Caki2 (cell line): ENCODE measurements at regions not wholly inside any gene's neighbourhood (a gene's known extent, or its start where the extent isn't known, plus 50 kb on each side); places are given as distances from the start of the nearest gene placed in this dataset.
A peak's percentile ranks its signal among the peaks of the same experiment; 100 is the strongest.

Experiments used
- DNase-seq: peaks from one replicate; pipeline ENCODE4 v3.0.0-alpha.2; 2015; ENCODE audit warnings: low read depth
- in situ Hi-C: cut with HindIII; loops from 2 replicates; pipeline ENCODE4 v1.10.0; 2016; ENCODE audit warnings: low sequenced_read_pairs, low pct_unique_long_range_greater_than_20kb, mixed read lengths

DNA sequence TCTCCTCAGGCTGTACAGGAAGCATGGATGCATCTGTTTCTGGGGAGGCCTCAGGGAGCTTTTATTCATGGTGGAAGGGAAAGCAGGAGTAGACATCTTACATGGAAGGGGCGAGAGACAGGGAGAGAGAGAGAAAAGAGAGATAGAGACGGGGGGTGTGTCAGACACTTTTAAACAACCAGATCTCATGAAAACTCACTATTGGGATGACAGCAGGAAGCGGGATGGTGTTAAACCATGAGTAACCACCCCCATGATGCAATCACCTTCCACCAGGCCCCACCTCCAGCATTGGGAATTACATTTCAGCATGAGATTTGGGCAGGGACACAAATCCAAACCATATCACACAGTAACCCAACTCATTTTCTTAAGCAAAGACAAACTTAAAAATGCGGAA lies 110.0 kb upstream of the EEA1 start:
- in situ Hi-C loops = no loop called here
- no peak for DNase-seq

DNA sequence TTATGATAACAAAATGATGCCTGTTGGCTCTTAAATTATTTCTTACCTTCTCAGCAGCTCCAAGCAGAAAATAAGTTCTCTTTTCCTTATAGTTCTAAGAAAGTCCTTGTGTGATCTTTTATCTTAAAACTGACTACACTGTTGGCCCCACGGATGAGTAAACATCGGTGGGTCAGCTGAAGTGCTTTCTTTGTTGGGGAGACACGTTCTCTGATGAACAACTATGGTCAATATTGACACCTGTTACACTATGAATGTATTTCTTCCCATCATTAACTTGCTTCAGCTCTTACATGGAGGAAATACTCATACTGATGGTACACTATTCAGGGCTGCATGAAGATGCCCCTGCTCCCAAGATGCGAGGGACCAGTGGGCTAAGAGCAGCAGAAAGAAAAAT lies 110.8 kb upstream of the EEA1 start:
- no peak for DNase-seq
- in situ Hi-C loops = no loop called here

DNA sequence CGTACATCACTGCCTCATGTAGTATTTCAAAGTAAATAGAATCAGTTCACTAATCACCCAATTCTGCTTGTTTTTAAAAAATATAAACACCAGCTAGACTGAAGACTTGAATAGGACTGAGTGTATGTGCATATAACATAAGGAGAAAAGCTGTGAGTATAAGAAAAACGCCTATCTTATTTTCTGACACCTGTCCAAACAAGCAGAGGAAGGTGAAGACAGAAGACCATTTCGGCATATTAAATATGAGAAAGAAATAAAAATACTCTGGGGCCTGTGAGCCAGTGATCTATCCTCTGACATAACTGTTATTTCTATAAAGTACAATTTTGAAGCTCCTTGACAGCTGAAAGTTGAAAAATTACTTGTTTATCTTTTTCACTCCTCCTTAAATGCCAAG lies 111.3 kb upstream of the EEA1 start:
- no peak for DNase-seq
- in situ Hi-C loops = no loop called here

DNA sequence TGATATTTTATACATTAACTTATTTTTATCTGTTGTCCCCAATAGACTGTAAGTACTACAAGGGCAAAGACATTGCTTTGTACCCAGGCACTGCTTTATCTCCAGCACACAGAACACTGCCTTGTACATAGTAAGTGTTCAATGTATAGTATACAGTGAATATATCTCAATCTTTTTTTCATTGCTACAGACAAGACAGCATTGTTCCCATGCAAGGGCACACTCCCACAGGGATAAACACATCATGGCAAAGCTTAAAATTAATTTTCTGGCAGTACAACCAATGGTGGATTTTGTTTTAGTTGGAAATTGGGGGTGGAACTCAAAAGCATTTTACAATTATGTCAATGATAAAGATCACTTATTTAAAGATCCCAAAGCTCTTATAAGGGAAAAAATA lies 112.3 kb upstream of the EEA1 start:
- in situ Hi-C loops = no loop called here
- DNase-seq = no peak

DNA sequence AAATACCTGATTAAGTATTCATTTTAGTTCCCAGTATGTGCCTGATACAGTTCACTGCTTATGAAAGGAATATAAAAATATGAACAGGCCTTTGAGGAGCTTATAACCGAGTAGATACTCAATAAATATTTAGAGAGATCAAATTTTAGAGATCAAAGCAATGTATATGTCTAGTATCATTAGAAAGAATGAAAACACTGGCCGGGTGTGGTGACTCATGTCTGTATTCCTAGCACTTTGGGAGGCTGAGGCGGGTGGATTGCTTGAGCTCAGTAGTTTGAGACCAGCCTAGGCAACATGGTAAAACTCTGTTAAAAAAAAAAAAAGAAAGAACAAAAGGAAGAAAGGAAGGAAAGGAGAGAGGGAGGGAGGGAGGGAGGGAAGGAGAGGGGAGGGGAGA lies 113.2 kb upstream of the EEA1 start:
- no peak for DNase-seq
- in situ Hi-C loops = no loop called here

DNA sequence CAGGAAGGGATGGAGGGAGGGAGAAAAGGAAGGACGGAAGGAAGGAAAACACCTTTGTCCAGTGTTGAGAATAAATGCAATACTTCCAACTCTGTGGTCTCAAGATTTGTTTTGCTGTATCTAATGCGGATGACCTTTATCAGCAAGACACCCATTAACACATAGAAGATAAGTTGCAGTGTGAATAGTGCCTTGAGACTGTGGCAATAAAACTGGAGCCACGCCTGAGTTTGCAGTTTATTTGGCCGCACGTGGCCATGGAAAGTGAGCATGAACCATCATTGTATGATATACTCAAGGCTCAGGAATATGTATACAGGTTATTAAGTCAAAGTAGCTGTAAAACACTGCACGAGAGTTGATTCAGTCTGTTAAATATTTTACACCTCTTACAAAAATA lies 113.6 kb upstream of the EEA1 start:
- in situ Hi-C loops = no loop called here
- no peak for DNase-seq

DNA sequence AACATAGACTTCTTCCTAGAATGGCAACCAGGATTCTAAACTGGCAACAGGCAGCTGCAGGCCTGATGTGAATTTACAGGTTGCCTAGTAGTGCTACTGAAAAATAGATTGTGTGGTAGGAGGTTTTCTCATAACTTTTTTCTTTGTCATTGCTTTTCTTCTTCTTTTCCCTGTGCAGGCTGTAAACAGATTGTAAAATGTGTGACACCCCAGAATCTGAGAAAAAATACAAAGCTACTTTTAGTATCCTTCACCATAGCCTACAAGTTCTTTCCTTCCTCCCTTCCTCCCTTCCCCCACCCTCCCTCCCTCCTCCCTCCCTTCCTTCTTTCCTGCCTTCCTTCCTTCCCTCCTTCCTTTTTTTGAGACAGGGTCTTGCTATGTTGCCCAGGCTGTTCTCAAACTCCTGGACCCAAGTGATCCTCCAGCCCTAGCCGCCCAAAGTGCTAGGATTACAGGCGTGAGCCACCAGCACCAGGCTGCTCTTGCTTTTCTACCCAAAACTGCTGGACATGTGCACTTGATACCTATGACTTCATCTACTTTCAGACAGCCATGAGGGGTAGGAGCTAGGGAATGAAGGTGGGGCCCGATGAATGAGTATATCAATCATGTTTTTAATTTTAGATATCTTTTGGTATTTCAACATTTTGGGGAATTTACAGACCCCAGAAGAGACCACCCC lies 114.2 kb upstream of the EEA1 start:
- DNase-seq = no peak
- in situ Hi-C loops = no loop called here

DNA sequence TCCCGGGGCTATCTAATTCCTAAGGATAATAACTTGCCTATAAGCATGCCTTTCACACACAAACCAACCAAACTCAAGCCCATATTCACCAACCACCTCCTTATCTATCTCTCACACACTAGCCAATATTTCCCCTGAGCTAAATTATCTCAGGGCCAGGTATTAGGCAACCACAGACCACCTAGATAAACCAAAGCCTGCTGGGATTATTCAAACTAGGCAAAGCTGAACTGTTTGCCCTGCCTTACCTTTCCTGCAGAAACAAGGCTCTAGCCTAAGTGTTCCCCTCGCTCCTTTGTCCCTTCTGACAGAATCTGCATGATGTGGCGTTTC lies 114.7 kb upstream of the EEA1 start:
- DNase-seq = no peak
- in situ Hi-C loops = no loop called here

DNA sequence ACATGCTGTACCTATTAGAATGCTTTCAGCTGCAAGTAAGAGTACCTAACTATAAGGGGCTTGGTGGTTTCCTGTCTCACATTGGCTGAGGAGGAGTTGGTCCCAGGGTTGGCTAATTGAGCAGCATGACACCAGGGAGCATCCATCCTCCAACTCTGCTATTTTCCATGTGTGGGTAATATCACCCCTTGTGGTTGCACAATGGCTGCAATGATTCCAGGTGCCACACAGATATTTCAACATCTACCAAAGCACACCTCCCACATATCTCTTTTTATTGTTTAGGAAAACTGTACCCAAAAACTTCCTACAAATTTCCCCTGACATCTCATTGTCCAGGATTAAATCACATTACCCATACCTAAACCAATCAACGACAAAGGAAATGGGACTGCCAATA lies 118.0 kb upstream of the EEA1 start:
- no peak for DNase-seq
- in situ Hi-C loops = no loop called here

DNA sequence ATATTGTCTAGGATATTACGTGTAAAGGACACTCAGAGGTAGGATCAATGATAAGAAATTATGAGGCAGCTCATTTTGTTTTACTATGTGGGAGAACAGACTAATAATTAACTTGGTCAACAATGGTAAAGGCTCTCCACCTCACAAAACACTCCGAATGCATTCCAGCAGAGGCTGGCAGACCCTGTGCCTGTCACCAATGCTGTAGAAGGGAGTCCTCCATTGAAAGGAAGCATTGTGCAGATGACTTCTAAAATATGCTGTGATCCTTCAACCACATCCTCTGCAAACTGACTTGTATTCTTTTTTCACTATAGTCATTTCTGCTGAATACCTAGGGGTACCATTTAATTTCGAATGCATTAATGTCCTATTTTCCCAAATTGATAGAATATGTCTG lies 119.6 kb upstream of the EEA1 start:
- in situ Hi-C loops = no loop called here
- peak; percentile 26 for DNase-seq

DNA sequence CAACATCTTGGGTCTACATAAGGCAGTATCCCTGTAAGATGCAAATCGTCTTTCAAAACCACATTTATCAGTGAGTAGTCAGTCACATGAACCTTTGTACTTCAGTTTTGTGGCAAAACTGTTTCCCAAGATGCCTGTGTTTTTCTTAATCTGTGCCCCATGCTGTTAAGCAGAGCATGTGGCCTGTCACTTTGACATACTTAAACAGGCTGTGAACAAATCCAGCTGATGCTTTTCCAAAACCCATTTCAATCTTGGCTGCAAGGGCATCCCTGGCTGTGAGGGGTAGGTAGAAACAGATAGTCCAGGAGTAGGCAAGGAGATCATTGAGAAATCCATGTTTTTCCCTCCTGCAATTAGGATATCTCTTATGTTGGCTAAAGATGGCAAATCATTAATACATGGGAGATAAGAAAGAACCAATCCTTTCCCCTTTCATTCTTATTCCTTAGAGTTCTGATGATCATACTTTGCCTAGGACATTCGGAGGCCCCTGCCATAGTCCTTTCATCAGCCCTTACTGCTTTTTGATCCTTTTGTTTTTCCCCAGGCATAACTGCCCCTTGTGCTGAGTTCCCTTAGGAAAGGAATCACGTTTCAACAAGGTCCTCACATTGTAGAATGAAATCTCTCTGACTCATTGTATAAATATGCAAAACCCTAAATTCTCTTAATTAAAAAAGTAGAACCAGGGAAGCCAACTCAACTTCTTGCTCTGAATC lies 121.1 kb upstream of the EEA1 start:
- DNase-seq = no peak

DNA sequence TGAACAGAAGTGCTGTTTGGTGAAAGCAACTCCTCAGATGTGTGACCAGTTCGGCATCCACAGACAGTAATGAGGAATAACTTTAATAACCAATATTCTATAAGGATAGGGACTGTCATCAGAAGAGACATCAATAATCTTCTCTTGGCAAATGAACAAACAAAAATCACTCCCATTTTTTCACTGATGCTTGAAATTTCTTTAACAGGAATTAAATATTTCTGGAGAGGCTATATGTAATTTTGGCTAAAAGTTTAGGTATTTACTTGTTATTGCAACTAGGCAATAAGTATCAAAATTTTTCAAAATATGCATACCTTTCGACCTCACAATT lies 121.6 kb upstream of the EEA1 start:
- in situ Hi-C loops = no loop called here
- DNase-seq = no peak

More for the DNA sequence above, 121.1 kb upstream of the EEA1 start:
- in situ Hi-C loops = no loop called here

DNA sequence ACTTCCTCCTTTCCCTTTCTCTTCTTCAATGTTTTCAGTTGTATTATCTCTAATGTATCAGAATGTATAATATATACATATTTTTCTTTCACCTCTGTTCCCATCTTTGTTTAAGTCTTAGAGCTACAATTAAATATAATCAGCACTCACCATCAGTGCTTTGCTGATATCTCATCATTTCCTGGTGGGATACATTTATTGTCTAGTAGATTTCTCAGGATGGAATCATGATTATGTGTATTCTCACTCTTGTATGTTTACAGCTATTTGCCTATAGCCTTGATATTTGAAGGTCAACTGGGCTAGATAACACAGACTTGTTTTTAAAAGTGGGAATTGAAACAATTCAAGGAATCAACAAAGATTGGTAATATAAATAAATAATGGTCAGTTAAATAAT lies 124.9 kb upstream of the EEA1 start:
- no peak for DNase-seq
- in situ Hi-C loops = no loop called here

DNA sequence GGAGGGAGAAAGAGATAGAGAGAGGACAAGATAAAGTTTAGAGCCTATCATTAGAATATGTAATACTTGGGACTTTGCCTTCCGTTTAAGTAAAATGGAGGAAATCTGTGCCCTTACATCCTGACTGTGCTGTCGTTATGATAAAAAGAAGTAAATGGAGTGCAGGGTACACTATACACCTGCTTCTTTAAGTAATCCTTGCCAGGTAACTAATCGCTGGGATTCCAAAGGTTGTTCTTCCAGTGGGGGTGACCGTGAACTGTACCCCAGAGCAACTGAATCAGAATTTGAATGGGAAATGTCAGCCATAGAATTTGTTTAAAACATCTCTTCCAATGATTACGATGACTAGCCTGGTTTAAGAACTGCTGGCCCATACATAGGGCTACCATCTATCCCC lies 126.1 kb upstream of the EEA1 start:
- DNase-seq = no peak
- in situ Hi-C loops = no loop called here

DNA sequence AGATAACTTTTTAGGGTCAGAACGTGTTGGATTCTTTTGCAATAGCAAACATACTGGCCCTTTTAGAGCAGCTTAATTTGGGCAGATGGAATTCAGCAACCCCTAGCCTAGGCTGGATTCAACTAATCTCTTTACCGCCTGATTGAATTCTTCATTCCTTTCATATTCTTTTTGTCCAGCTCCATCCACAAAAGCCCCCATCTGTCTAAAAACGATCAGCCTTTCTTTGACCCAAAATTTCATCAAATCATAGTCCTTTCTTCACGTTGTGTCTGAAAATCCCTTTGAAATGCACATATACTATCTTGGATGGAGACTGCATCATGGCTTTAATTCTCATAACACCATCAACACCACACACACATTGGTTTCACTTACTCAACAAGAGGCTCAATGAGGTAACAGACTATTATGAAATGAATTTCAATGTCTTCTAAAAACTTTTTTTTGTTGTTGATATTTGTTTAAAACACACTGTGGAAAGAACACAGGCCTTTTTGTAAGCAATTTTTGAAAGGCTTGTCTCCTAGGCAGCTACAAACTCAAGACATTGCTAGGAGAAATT lies 128.0 kb upstream of the EEA1 start:
- DNase-seq = no peak
- in situ Hi-C loops = no loop called here

DNA sequence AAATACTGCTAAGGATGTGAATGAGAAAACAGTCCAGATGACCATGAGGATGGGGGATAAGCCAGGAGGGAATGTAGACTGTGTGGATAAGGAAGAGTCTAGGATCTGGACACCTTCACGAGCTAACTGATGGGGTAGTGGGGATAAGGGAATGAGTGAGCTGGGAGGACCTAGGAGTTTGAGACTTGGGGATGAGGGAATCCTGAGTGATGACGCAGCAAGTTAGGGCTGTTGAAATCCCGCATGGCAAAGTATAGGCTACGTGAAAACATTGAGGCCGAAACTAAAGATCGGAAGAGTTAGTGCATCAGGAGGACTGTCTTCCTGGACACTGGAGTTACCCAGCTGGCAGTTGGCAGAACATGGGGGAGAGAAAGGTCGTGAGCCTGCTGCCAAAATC lies 129.2 kb upstream of the EEA1 start:
- in situ Hi-C loops = no loop called here

DNA sequence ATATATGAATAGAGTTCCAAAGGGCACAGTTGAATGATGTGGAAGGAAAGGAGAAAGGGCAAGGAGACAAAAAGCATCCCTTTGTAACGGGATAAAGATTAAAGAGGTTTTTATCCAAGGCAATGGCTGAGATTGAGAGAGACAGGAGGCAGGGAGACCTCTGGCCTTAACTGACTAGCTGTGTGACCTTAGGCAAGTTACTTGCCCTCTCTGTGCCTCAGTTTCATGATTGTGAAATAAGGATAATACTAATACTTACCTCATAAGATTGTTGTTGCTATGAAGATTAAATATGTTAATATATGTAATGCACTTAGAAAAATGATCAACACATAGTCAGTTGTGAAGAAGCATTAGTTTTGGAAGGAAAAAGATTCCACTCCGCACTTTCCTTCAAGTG lies 130.2 kb upstream of the EEA1 start:
- DNase-seq = no peak
- in situ Hi-C loops = no loop called here

More for the DNA sequence above, 129.2 kb upstream of the EEA1 start:
- DNase-seq = no peak

DNA sequence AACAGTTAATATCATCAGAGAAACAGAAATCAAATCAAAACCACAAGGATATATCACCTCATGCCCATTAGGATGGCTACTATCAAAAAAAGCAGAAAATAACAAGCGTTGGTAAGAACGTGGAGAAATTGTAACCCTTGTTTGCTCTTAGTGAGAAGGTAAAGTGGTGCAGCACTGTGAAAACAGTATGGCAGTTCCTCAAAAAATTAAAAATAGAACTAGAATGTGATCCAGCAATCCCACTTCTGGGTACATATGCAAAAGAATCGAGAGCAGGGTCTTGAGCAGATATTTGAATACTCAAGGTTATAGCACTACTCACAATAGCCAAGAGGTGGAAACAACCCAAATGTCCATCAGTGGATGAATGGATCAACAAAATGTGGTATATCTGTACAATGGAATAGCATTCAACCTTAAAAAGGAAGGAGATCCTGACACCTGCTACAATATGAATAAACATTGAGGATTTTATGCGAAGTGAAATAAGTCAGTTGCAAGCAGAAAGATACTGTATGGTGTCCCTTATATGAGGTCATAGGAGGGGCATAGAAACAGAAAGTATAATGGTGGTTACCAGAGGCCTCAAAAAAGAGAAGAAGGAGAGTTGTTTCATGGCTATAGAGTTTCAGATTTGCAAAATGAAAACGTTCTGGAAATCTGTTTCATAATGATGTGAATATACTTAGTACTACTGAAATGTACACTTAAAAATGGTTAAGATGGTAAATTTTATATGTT lies 131.0 kb upstream of the EEA1 start:
- no peak for DNase-seq
- in situ Hi-C loops = no loop called here

DNA sequence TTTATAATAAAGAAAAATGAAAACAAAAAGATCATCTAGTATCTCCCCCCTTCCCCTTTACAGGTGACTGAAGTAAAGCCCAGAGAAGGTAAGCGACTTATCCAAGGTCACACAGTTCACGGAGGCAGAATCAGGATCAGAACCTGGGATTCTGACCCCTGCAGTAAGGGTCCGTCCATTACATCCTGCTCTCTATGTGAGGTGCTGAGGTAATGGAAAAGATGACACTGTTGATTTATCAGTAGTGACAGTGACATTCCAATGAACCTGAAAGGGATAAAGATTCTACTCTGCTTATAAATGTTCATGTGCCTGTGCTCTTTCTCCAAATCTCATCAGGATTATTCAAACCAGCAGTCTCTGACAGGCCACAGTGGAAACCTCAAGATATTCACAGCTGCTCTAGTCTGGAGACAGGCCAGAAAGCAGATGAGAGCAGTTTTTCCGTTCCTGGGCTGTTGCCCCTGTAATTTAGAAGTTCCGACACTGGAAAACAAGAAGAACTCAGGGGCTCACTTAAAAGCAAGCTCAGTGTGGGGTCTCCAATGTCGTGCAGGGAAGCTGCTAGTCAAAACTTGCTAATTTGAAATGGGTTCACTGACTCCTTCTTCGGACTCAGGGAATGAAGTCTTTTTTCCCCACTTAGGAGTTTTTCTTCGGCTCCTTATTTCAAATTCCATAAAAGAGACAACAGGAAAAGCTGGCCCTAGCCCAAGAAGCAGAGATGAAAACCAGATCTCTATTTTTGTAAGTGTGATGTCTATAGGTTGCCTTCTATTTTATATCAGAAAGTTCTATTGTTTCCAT lies 131.8 kb upstream of the EEA1 start:
- in situ Hi-C loops = no loop called here
- DNase-seq = no peak
